ENCODE measurements at regions not wholly inside any gene's neighbourhood (a gene's known extent, or its start where the extent isn't known, plus 50 kb on each side); places are given as distances from the start of the nearest gene placed in this dataset.
A peak's percentile ranks its signal among the peaks of the same experiment; 100 is the strongest.

- in situ Hi-C loops (cut with HindIII; ENCODE audit: low pct_ligation_motif_present, low pct_unique_long_range_greater_than_20kb, low sequenced_read_pairs) = no loop called here
- no peak for DNase-seq
Observed at GRCh38 chr7:24341691-24342413, 57.9 kb downstream of the NPY start.

GRCh38 chr7:24343614-24344013, 59.6 kb downstream of the NPY start:
- in situ Hi-C loops (cut with HindIII; ENCODE audit: low pct_ligation_motif_present, low pct_unique_long_range_greater_than_20kb, low sequenced_read_pairs) = no loop called here
- DNase-seq = no peak

GRCh38 chr7:24346129-24346528, 62.1 kb downstream of the NPY start:
- in situ Hi-C loops (cut with HindIII; ENCODE audit: low pct_ligation_motif_present, low pct_unique_long_range_greater_than_20kb, low sequenced_read_pairs) = no loop called here
- no peak for DNase-seq

- in situ Hi-C loops (cut with HindIII; ENCODE audit: low pct_ligation_motif_present, low pct_unique_long_range_greater_than_20kb, low sequenced_read_pairs) = no loop called here
Observed at GRCh38 chr7:24346716-24347115, 62.7 kb downstream of the NPY start.

GRCh38 chr7:24349339-24349738, 65.3 kb downstream of the NPY start:
- no peak for DNase-seq
- in situ Hi-C loops (cut with HindIII; ENCODE audit: low pct_ligation_motif_present, low pct_unique_long_range_greater_than_20kb, low sequenced_read_pairs) = no loop called here

More at GRCh38 chr7:24346716-24347115, 62.7 kb downstream of the NPY start:
- no peak for DNase-seq

GRCh38 chr7:24354456-24354855, 70.5 kb downstream of the NPY start:
- DNase-seq = no peak
- in situ Hi-C loops (cut with HindIII; ENCODE audit: low pct_ligation_motif_present, low pct_unique_long_range_greater_than_20kb, low sequenced_read_pairs) = no loop called here

GRCh38 chr7:24356718-24357386, 72.9 kb downstream of the NPY start:
- no peak for DNase-seq
- in situ Hi-C loops (cut with HindIII; ENCODE audit: low pct_ligation_motif_present, low pct_unique_long_range_greater_than_20kb, low sequenced_read_pairs) = no loop called here

- in situ Hi-C loops (cut with HindIII; ENCODE audit: low pct_ligation_motif_present, low pct_unique_long_range_greater_than_20kb, low sequenced_read_pairs) = no loop called here
- DNase-seq = no peak
Observed at GRCh38 chr7:24361001-24361400, 77.0 kb downstream of the NPY start.

GRCh38 chr7:24365606-24366005, 81.6 kb downstream of the NPY start:
- no peak for DNase-seq
- in situ Hi-C loops (cut with HindIII; ENCODE audit: low pct_ligation_motif_present, low pct_unique_long_range_greater_than_20kb, low sequenced_read_pairs) = no loop called here

GRCh38 chr7:24366876-24367275, 82.9 kb downstream of the NPY start:
- in situ Hi-C loops (cut with HindIII; ENCODE audit: low pct_ligation_motif_present, low pct_unique_long_range_greater_than_20kb, low sequenced_read_pairs) = no loop called here
- no peak for DNase-seq

- no peak for DNase-seq
- in situ Hi-C loops (cut with HindIII; ENCODE audit: low pct_ligation_motif_present, low pct_unique_long_range_greater_than_20kb, low sequenced_read_pairs) = no loop called here
Observed at GRCh38 chr7:24368161-24368560, 84.2 kb downstream of the NPY start.

GRCh38 chr7:24370541-24370940, 86.6 kb downstream of the NPY start:
- DNase-seq = no peak
- in situ Hi-C loops (cut with HindIII; ENCODE audit: low pct_ligation_motif_present, low pct_unique_long_range_greater_than_20kb, low sequenced_read_pairs) = no loop called here

GRCh38 chr7:24372961-24373955, 89.3 kb downstream of the NPY start:
- no peak for DNase-seq
- in situ Hi-C loops (cut with HindIII; ENCODE audit: low pct_ligation_motif_present, low pct_unique_long_range_greater_than_20kb, low sequenced_read_pairs) = no loop called here

- in situ Hi-C loops (cut with HindIII; ENCODE audit: low pct_ligation_motif_present, low pct_unique_long_range_greater_than_20kb, low sequenced_read_pairs) = no loop called here
- DNase-seq = peak; percentile 99
Observed at GRCh38 chr7:24378871-24379616, 95.1 kb downstream of the NPY start.

- DNase-seq = peak; percentile 62
- in situ Hi-C loops (cut with HindIII; ENCODE audit: low pct_ligation_motif_present, low pct_unique_long_range_greater_than_20kb, low sequenced_read_pairs) = no loop called here
Observed at GRCh38 chr7:24381894-24382505, 98.0 kb downstream of the NPY start.

- in situ Hi-C loops (cut with HindIII; ENCODE audit: low pct_ligation_motif_present, low pct_unique_long_range_greater_than_20kb, low sequenced_read_pairs) = no loop called here
- no peak for DNase-seq
Observed at GRCh38 chr7:24383055-24383454, 99.1 kb downstream of the NPY start.

GRCh38 chr7:24384362-24385030, 100.5 kb downstream of the NPY start:
- in situ Hi-C loops (cut with HindIII; ENCODE audit: low pct_ligation_motif_present, low pct_unique_long_range_greater_than_20kb, low sequenced_read_pairs) = no loop called here
- DNase-seq = no peak

GRCh38 chr7:24388212-24388611, 104.2 kb downstream of the NPY start:
- in situ Hi-C loops (cut with HindIII; ENCODE audit: low pct_ligation_motif_present, low pct_unique_long_range_greater_than_20kb, low sequenced_read_pairs) = no loop called here
- DNase-seq = no peak

All from ACHN (cell line).